Endothelial cell of umbilical vein (primary cell): ENCODE measurements at regions not wholly inside any gene's neighbourhood (a gene's known extent, or its start where the extent isn't known, plus 50 kb on each side); places are given as distances from the start of the nearest gene placed in this dataset.

ENCODE experiments used
- MYC ChIP-seq: IDR thresholded peaks from one replicate; pipeline ENCODE4 v1.6.1; 2011; ENCODE audit warnings: mild to moderate bottlenecking, low read depth, low read length
- POLR2A ChIP-seq: IDR thresholded peaks from 2 replicates; pipeline ENCODE4 v1.6.1; 2012; ENCODE audit warnings: low read depth, mild to moderate bottlenecking, control low read depth, low read length

- TF ChIP-seq MYC: no peak
- TF ChIP-seq POLR2A: no peak
Observed at GRCh38 chr15:58268746-58269267, 130.6 kb downstream of the AQP9 start.
